NT2/D1 (cell line): ENCODE measurements at regions not wholly inside any gene's neighbourhood (a gene's known extent, or its start where the extent isn't known, plus 50 kb on each side); places are given as distances from the start of the nearest gene placed in this dataset.

Source experiments
- SUZ12 ChIP-seq: IDR thresholded peaks from 2 replicates; pipeline ENCODE4 v1.6.1; 2011; ENCODE audit not compliant: insufficient read length, insufficient read depth; ENCODE audit errors: extremely low read depth
- YY1 ChIP-seq: IDR thresholded peaks from 2 replicates; pipeline ENCODE4 v1.6.1; 2011; ENCODE audit not compliant: insufficient read length, insufficient read depth
- ZNF274 ChIP-seq: IDR thresholded peaks from 2 replicates; pipeline ENCODE4 v1.6.1; 2011; ENCODE audit warnings: mild to moderate bottlenecking, low read depth, low read length

DNA sequence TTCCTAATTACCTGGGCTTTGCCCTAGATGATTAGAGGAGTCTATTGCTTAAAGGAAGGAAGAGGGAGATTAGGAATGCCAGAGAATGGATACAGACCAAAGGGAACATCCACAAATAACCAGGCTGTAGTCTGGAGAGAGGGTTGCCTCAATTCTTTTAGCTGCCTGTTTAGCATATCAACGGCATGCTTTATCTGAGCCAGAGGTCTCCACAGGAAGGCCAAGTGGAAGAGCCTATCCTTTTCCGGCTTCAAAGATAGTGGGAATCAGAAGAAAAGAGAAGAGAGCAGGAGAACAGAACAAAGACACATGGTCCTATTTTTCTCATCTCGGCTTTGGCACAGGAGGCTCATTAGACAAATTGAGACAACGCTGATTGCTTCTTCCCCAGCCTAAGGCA lies 142.4 kb downstream of the NMUR2 start:
- no peak for TF ChIP-seq SUZ12
- no peak for TF ChIP-seq YY1
- no peak for TF ChIP-seq ZNF274
